GM13976 (cell line): ENCODE measurements at regions not wholly inside any gene's neighbourhood (a gene's known extent, or its start where the extent isn't known, plus 50 kb on each side); places are given as distances from the start of the nearest gene placed in this dataset.

Source experiments
- DNase-seq: peaks from one replicate; pipeline ENCODE4 v3.0.0; 2012; ENCODE audit warnings: low spot score
- in situ Hi-C: fragments of 300-500 bp; cut with MboI; formaldehyde crosslinking; loops from one replicate; pipeline ENCODE4 v1.12.0; 2022; ENCODE audit warnings: low sequenced_read_pairs, mixed read lengths, inconsistent platforms; ENCODE audit not compliant: unreplicated experiment
- TF ChIP-seq, protein P1 (sequence below): IDR thresholded peaks from 2 replicates; pipeline ENCODE4 v1.5.1; 2012; ENCODE audit warnings: borderline replicate concordance, mild to moderate bottlenecking; ENCODE audit not compliant: insufficient read depth; ENCODE audit errors: extremely low read depth, missing control alignments, control extremely low read depth

DNA sequence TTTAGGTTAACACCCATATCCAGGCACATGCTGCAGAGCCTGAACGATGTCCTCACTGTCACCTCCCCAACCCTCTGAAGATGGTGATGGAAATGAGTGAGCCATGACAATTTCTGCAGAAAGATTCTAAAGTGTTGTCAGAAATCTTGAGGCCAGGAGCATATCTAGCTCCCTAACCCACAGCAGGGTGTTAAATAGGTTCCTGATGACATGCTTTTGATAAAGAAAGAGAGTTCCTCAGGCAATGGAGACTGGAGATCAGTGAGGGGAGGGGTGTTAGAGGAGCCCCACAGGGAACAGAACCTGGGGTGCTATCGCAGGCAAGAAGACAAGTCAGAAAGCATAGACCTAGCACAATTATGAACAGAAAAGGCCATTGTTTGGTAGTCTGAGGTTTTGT lies 95.7 kb downstream of the ENC1 start:
- no peak for DNase-seq
- TF ChIP-seq, protein P1, sequence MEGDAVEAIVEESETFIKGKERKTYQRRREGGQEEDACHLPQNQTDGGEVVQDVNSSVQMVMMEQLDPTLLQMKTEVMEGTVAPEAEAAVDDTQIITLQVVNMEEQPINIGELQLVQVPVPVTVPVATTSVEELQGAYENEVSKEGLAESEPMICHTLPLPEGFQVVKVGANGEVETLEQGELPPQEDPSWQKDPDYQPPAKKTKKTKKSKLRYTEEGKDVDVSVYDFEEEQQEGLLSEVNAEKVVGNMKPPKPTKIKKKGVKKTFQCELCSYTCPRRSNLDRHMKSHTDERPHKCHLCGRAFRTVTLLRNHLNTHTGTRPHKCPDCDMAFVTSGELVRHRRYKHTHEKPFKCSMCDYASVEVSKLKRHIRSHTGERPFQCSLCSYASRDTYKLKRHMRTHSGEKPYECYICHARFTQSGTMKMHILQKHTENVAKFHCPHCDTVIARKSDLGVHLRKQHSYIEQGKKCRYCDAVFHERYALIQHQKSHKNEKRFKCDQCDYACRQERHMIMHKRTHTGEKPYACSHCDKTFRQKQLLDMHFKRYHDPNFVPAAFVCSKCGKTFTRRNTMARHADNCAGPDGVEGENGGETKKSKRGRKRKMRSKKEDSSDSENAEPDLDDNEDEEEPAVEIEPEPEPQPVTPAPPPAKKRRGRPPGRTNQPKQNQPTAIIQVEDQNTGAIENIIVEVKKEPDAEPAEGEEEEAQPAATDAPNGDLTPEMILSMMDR, result no peak
- in situ Hi-C loops, result no loop called here

DNA sequence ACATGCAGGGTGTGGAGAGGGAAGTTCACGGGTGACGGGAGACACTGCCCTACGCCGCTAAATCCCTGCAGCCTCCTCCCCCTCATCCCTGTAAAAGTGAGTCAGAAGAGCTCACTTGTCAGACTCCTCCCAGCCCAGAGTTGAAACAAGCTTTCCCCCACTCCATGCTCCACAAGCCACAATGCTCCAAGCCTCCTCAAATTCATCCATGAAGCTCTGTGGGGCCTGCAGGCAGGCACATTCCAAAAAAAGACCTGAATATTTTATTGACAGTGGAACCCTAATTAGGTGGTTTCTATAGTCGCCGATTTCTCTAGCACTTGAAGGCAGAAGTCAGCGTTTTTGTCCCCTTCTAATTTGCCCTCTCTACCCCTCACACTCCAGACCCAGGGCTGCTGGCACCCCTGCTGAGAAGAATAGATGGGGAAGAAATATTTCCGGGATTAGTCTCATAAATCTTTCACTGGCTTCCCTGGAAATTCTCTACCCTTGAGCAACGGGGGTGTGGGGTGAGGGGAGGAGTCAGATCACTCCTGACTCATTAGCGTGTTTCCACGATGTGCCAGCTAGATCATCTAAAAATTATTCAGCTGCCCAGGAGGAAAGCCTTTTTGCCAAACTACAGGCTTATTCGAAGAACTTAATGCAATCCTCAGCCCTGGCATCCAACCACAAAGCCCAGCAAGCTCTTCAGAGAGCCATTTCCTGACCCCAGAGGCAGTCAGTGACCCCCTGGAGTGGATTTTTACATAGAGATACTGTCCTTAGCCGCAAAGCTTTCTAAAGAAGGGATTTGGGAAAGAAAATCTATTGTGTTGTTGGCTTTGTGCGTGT lies 97.1 kb downstream of the ENC1 start:
- no peak for DNase-seq
- in situ Hi-C loops, result no loop called here
- TF ChIP-seq, protein P1, result no peak

DNA sequence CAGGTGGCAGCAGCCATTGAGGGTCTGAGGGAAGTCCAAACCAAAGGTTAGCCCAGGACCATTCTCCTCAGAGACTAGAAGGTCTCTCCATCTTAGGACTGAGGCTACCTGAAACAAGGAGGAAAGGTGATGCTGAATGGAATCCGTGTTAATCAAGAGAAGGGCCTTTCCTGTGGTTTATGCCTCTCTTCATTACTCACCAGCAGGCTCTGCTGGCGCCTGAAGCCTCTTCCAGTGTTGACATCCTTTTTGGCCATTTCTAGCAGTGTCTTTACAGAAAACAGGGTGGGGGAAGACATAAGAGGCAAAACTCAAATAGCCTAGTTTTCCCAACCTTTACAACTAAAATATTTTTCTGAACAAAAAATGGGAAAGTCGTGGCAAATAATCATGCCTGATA lies 98.0 kb downstream of the ENC1 start:
- no peak for DNase-seq
- in situ Hi-C loops, result no loop called here
- TF ChIP-seq, protein P1, result no peak

DNA sequence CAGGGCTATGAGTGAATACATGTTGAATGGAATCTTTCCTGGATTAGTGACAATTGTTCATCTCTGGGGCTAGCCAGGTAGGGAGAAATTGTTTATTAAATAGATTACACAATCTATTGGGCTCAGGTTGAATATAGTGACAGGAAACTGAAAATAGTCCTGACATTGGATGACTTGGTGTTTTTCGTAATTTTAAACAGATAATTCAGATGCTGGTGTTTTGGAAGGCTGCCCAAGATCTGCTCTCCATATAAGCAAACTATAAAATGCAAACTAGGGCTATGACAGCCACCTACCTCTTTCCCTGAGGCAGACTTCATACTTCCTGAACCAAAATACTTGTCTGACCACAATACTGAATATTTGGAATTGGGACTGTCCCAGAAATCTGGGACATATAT lies 99.1 kb downstream of the ENC1 start:
- in situ Hi-C loops, result no loop called here
- no peak for DNase-seq
- TF ChIP-seq, protein P1, result no peak

DNA sequence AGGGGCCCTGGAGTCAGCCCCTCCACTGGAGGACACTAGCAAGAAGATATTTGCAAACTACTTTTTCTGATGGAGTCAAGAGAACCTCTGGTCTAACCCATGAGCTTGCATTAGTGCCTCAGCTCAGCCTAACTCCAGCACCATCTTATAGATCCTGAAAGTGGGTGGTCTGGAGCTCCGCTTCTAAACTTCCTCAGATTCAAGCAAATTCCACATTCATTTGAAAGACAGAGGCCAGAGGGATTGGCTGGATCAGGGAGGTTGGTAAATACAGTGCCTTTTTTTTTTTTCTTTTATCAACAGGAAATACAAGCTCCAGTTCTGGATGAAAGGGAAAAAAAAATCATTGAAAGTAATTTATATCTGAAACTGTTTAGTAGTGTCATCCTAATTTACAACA lies 99.9 kb downstream of the ENC1 start:
- DNase-seq, result no peak
- TF ChIP-seq, protein P1, result no peak
- in situ Hi-C loops, result no loop called here

DNA sequence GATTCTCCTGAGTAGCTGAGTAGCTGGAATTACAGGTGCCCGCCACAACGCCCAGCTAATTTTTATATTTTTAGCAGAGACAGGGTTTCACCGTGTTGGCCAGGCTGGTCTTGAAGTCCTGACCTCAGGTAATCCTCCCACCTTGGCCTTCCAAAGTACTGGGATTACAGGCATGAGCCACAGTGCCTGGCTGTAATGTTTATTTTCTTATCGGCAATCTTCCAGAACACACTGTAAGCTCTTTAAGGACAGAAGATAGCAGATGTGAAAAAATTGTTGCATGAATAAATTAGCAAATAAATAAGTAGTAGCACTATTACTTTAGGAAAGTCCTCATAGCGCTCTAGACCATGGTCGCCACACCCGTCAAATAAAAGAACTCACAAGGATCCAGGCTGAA lies 100.5 kb downstream of the ENC1 start:
- no peak for DNase-seq
- in situ Hi-C loops, result no loop called here
- TF ChIP-seq, protein P1, result no peak

DNA sequence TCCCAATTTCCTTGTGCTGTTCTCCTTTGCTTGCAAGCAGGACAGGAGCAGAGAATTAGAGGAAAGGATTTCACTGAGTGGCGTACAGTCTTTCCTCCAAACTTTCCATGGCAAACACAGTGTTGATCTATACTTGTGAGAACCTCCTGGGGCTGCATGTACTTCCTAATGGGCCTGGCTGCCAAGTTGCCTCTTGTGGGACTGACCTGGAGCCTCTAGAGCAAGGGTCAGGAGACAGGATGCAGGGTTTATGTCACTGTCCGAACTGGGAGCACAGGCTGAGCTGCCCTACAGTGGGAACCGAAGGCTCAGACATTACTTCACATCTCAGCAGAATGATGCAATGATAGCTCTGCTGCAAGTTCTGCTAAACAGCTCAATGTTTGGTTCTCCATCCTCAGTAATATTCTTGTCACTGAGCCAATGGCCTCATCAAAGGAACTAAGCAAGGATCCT lies 102.3 kb downstream of the ENC1 start:
- DNase-seq, result no peak
- in situ Hi-C loops, result no loop called here
- TF ChIP-seq, protein P1, result no peak
